ENCODE measurements at regions not wholly inside any gene's neighbourhood (a gene's known extent, or its start where the extent isn't known, plus 50 kb on each side); places are given as distances from the start of the nearest gene placed in this dataset.

DNA sequence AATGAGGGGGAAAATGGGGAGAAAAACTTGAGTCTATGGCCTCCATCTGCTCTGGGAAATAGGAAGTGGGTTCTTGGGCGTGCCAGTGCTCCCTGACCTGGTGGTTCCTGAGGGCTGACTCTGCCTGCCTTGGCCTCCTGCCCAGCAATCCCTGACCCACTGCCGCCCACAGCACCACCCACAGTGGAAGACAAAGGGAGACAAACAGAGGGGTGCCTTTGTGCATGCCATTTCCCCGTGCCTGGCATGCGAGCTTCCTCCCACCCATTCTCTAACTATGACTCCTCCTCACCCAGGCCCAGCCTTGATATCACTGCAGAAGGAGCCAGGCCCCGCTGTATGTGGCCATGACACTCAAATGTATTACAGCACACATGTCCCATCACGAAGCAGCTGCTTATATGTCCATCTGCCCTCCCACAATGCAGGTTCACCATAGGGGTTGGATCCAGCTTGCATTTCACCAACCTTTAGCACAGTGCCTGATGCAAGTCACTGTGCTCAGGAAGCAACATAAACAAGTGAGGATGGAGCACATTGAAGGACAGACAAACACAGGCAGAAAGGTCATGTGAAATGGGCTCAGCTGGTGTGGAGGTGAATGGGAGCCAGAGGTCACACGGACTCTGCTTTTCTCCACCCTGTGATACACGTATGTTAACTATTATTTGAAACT lies 84.4 kb downstream of the ADRB2 start:
- TF ChIP-seq, protein P1, sequence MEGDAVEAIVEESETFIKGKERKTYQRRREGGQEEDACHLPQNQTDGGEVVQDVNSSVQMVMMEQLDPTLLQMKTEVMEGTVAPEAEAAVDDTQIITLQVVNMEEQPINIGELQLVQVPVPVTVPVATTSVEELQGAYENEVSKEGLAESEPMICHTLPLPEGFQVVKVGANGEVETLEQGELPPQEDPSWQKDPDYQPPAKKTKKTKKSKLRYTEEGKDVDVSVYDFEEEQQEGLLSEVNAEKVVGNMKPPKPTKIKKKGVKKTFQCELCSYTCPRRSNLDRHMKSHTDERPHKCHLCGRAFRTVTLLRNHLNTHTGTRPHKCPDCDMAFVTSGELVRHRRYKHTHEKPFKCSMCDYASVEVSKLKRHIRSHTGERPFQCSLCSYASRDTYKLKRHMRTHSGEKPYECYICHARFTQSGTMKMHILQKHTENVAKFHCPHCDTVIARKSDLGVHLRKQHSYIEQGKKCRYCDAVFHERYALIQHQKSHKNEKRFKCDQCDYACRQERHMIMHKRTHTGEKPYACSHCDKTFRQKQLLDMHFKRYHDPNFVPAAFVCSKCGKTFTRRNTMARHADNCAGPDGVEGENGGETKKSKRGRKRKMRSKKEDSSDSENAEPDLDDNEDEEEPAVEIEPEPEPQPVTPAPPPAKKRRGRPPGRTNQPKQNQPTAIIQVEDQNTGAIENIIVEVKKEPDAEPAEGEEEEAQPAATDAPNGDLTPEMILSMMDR (IDR thresholded peaks at IDR 0.05): no peak
- TF ChIP-seq POLR2A (IDR thresholded peaks at IDR 0.05): no peak
- H3K4me1 ChIP-seq: peaks cover 0 to 9% (median 0%) of the 10 kb centered on the region in 4 donors
- H3K4me3 ChIP-seq: no peak overlapping the region
- DNase-seq: peak in 1 of 3 donors; percentile 54
- no peak overlapping the region for H3K27ac ChIP-seq
- no peaks in the 10 kb centered on the region for H3K36me3 ChIP-seq
- no peaks in the 10 kb centered on the region for H3K9me3 ChIP-seq
- H3K27me3 ChIP-seq: no peaks in the 10 kb centered on the region

DNA sequence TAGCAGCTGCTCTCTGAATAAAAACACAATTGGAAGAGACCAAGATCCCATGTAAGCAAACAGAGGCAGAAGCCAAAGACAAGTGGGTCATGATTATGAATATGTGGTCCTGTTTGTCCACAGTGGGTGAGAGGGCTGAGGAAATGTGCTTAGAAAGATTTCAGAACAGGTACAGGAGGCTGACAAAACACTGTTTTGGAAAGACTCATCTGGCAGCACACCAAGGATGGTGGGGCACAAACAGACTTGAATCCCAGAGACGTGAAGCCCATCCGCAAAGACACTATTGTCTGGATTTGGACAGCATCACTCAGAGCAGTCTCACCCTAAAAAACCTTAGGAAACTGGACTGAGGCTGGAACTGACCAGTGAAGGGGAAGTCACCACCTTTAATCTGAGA lies 85.0 kb downstream of the ADRB2 start:
- Histone ChIP-seq H3K4me1 (peaks cover 0 to 9% (median 0%) of the 10 kb centered on the region in 4 donors), H3K27me3 (no peaks in the 10 kb centered on the region), H3K36me3 (no peaks in the 10 kb centered on the region), H3K4me3 (no peak overlapping the region), H3K27ac (no peak overlapping the region), H3K9me3 (no peaks in the 10 kb centered on the region)
- no peak for DNase-seq
- TF ChIP-seq, protein P1 (IDR thresholded peaks at IDR 0.05): no peak
- no peak for TF ChIP-seq POLR2A (IDR thresholded peaks at IDR 0.05)

DNA sequence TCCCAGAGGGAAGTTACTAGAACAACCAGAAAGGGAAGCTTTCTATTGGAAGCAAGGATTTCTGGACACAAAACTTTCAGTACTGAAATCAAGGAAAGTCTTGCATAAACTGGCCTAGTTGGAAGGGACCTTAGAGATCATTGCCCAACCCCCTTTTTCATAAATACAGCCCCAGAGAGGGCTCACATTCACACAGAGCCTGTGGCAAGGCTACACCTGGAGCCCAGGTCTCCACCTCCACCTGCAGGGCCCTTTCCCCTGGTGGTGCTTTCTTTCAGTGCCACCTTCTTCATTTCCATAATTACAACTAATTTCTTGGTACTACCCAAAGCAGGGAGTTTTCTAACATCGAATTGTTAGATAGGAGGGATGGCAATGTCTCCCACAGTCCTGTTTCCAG lies 85.7 kb downstream of the ADRB2 start:
- Histone ChIP-seq H3K4me1 (peaks cover 0 to 9% (median 0%) of the 10 kb centered on the region in 4 donors), H3K9me3 (no peaks in the 10 kb centered on the region), H3K36me3 (no peaks in the 10 kb centered on the region), H3K27ac (no peak overlapping the region), H3K27me3 (no peaks in the 10 kb centered on the region), H3K4me3 (no peak overlapping the region)
- DNase-seq: no peak
- no peak for TF ChIP-seq POLR2A (IDR thresholded peaks at IDR 0.05)
- TF ChIP-seq, protein P1 (IDR thresholded peaks at IDR 0.05): no peak

DNA sequence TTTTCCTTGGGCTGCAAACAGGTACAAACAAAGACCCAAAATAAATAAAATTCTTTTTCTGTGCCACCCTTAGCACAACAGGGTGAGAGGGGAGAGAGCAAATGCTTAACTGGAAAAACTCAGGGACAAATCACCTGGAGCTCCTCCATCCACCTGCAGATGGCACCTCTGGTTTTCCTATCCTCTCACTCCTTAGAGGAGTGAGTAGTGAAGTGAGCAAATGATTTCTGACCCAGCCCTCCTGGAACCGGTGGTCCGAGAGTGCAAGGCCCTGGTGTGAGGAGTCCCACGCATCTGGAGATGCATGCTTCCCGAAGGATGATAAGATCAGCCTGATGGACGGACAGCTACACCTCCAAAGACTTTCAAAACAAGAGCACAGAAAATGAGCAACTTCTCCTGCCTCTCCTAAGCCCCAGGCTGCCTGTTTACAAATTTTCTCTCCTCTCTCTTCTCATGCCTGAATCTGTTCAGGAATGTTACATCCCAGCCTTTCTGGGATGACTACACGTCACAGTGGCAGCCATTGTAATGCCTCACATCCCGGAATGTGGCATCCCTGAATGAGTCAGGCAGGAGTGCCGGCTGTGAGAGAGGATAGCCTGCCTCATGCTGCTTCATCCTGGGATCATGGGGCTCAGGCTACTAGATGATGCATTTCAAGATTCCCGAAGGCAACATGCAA lies 86.4 kb downstream of the ADRB2 start:
- no peak overlapping the region for H3K27ac ChIP-seq
- DNase-seq: no peak
- H3K27me3 ChIP-seq: no peaks in the 10 kb centered on the region
- no peak for TF ChIP-seq POLR2A (IDR thresholded peaks at IDR 0.05)
- TF ChIP-seq, protein P1 (IDR thresholded peaks at IDR 0.05): peak in 2 of 6 experiments; percentile 17 to 31
- no peaks in the 10 kb centered on the region for H3K36me3 ChIP-seq
- no peaks in the 10 kb centered on the region for H3K9me3 ChIP-seq
- H3K4me3 ChIP-seq: no peak overlapping the region
- peaks cover 0 to 9% (median 0%) of the 10 kb centered on the region in 4 donors for H3K4me1 ChIP-seq

DNA sequence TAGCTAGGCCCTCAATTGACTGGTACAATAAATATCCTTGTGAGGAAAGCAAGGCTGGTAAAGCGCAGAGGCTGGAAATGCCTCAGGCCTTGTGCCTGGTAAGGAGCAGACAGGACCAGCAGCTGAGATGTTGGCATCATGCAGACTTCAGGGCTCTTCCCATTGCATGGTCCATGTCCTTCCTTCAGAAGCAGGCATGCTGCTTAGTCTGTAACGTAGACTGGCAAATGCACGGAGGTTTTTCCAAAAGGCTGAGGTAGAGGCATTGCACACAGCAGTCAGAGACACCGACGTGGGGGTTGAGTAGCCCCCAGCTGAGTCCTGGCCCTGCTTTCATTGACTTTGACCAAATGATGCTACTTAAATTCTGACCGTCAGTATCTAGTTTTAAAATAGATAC lies 87.1 kb downstream of the ADRB2 start:
- TF ChIP-seq, protein P1 (IDR thresholded peaks at IDR 0.05): no peak
- TF ChIP-seq POLR2A (IDR thresholded peaks at IDR 0.05): no peak
- no peaks in the 10 kb centered on the region for H3K36me3 ChIP-seq
- H3K27ac ChIP-seq: no peak overlapping the region
- H3K27me3 ChIP-seq: no peaks in the 10 kb centered on the region
- DNase-seq: no peak
- no peak overlapping the region for H3K4me3 ChIP-seq
- peaks cover 0 to 9% (median 0%) of the 10 kb centered on the region in 4 donors for H3K4me1 ChIP-seq
- no peaks in the 10 kb centered on the region for H3K9me3 ChIP-seq
